GM12878 (cell line): ENCODE measurements at regions not wholly inside any gene's neighbourhood (a gene's known extent, or its start where the extent isn't known, plus 50 kb on each side); places are given as distances from the start of the nearest gene placed in this dataset.

Experiments
- ATAC-seq: fragments of 200-7000 bp; cut with Tn5 transposase; 3 replicates; pipeline ENCODE4 v1.9.1; 2020; ENCODE audit warnings: mild to moderate bottlenecking, moderate library complexity
- BruUV-seq: library from RNA; stranded (reverse); fragments of 400-500 nt; replicated peaks from 2 replicates; lab custom pipeline; 2021; lab: Mats Ljungman, UMichigan
- CTCF ChIA-PET: fragments of 300-600 bp; sonication (Branson Sonifier 250); formaldehyde crosslinking; extraction: SDS; loops from one replicate; lab custom pipeline; 2021; ENCODE audit warnings: inconsistent platforms; lab: Yijun Ruan, JAX
- POLR2A ChIA-PET: fragments of 350-600 bp; formaldehyde crosslinking; extraction: SDS; loops from one replicate; lab custom pipeline; 2021; ENCODE audit warnings: inconsistent platforms; lab: Charles Lee
- RAD21 ChIA-PET: fragments of 300-600 bp; sonication (Branson Sonifier 250); formaldehyde crosslinking; loops from one replicate; lab custom pipeline; 2023; ENCODE audit warnings: antibody characterized with exemption; ENCODE audit not compliant: unreplicated experiment; lab: Charles Lee
- SMC1A ChIA-PET: fragments of 300-600 bp; sonication (Branson Sonifier 250); formaldehyde crosslinking; loops from one replicate; lab custom pipeline; 2023; ENCODE audit not compliant: unreplicated experiment, uncharacterized antibody; lab: Charles Lee
- DNase-seq: peaks from one replicate; pipeline ENCODE4 v3.0.0-alpha.2; 2011; ENCODE audit warnings: low read depth, low spot score
- FAIRE-seq: peaks from 3 replicates; lab custom pipeline; 2011; peaks lifted over from hg19 to GRCh38; lab: Jason Lieb, UNC
- H2AFZ ChIP-seq: 2 replicates; pipeline ENCODE4 v1.6.0; 2011; ENCODE audit warnings: low read depth, low read length, control low read depth; ENCODE audit not compliant: control insufficient read depth
- H3K27ac ChIP-seq: 2 replicates; pipeline ENCODE4 v1.5.1; 2011; ENCODE audit warnings: control low read depth; ENCODE audit not compliant: control insufficient read depth, insufficient read depth
- H3K27me3 ChIP-seq, 2 experiments: replicated peaks in 1 of 2; 2 replicates each; pipeline versions ENCODE4 v1.6.0 to v1.6.1; 2011; ENCODE audit warnings: low read length in 1 of 2; ENCODE audit not compliant: control insufficient read depth in 2 of 2, insufficient read depth in 2 of 2
- H3K36me3 ChIP-seq, 2 experiments: 2 replicates each; pipeline ENCODE4 v1.5.1; 2011; ENCODE audit warnings: low read length in 1 of 2; ENCODE audit not compliant: control insufficient read depth in 2 of 2, insufficient read depth in 2 of 2
- H3K4me1 ChIP-seq: 2 replicates; pipeline ENCODE4 v1.6.1; 2011; ENCODE audit warnings: mild to moderate bottlenecking, low read length, moderate library complexity, mixed read lengths; ENCODE audit not compliant: control insufficient read depth, insufficient read depth
- H3K4me2 ChIP-seq: 2 replicates; pipeline ENCODE4 v1.6.0; 2011; ENCODE audit warnings: control low read depth; ENCODE audit not compliant: control insufficient read depth, insufficient read depth
- H3K4me3 ChIP-seq: fragments of 200-600 bp; sonication (generic); 2 replicates; pipeline ENCODE4 v1.5.1; 2016
- H3K79me2 ChIP-seq: 2 replicates; pipeline ENCODE4 v1.6.0; 2011; ENCODE audit warnings: low read length; ENCODE audit not compliant: control insufficient read depth, insufficient read depth
- H3K9ac ChIP-seq: 2 replicates; pipeline ENCODE4 v1.8.0; 2011; ENCODE audit warnings: low read length, control low read depth, mixed read lengths; ENCODE audit not compliant: control insufficient read depth, insufficient read depth
- H3K9me3 ChIP-seq: replicated peaks from 3 replicates; pipeline ENCODE4 v1.5.1; 2011; ENCODE audit warnings: mild to moderate bottlenecking, low read length; ENCODE audit not compliant: control insufficient read depth, insufficient read depth
- H4K20me1 ChIP-seq: 2 replicates; pipeline ENCODE4 v1.6.0; 2011; ENCODE audit not compliant: control insufficient read depth, insufficient read depth
- BHLHE40 ChIP-seq, 2 experiments: fragments of 450-650 bp in 1 of 2; IDR thresholded peaks; 2 replicates each; pipeline ENCODE4 v1.6.1; 2011 to 2017; ENCODE audit warnings: low read depth in 2 of 2, borderline replicate concordance in 1 of 2, improper control_type of control experiment in 1 of 2, low read length in 1 of 2, mild to moderate bottlenecking in 1 of 2
- CBFB ChIP-seq: IDR thresholded peaks from 2 replicates; pipeline ENCODE4 v1.6.1; 2016; ENCODE audit warnings: antibody characterized with exemption, low read depth
- PAX5 ChIP-seq: IDR thresholded peaks from 2 replicates; pipeline ENCODE4 v1.6.1; 2011; ENCODE audit warnings: low read depth, low read length, borderline replicate concordance
- SP1 ChIP-seq: IDR thresholded peaks from one replicate; pipeline ENCODE4 v1.6.1; 2011; ENCODE audit warnings: low read depth, low read length
- WGBS: methylation state at CpG from one replicate; pipeline ENCODE4 v1.1.6; 2016; ENCODE audit warnings: low lambda C conversion rate; ENCODE audit not compliant: insufficient replicate concordance, insufficient coverage; ENCODE audit errors: missing lambda C conversion rate; 5-methylcytosine and 5-hydroxymethylcytosine counted together
- in situ Hi-C: fragments of 300-500 bp; cut with MboI; formaldehyde crosslinking; loops from 9 replicates; pipeline ENCODE4 v1.14.3; 2018; ENCODE audit warnings: mixed read lengths
- intact Hi-C: fragments of 100-400 bp; cut with micrococcal nuclease; formaldehyde crosslinking; loops from one replicate; pipeline ENCODE4 v1.14.2; 2022; ENCODE audit not compliant: unreplicated experiment
- TF ChIP-seq, protein P1 (sequence below): fragments of 450-650 bp; formaldehyde crosslinking; IDR thresholded peaks from 2 replicates; pipeline ENCODE4 v1.5.0; 2022; ENCODE audit warnings: mild to moderate bottlenecking, missing genetic modification characterization
- TF ChIP-seq, protein P2 (sequence below): fragments of 450-650 bp; IDR thresholded peaks from 2 replicates; pipeline ENCODE4 v1.6.1; 2018; ENCODE audit warnings: mild to moderate bottlenecking, low read depth, moderate library complexity; ENCODE audit not compliant: partially characterized antibody
- TF ChIP-seq, protein P3 (sequence below): fragments of 450-650 bp; IDR thresholded peaks from 2 replicates; pipeline ENCODE4 v1.6.1; 2018; ENCODE audit warnings: borderline replicate concordance, mild to moderate bottlenecking; ENCODE audit not compliant: partially characterized antibody
- TF ChIP-seq, protein P4 (sequence below): fragments of 450-650 bp; formaldehyde crosslinking; IDR thresholded peaks from 2 replicates; pipeline ENCODE4 v1.4.0; 2020; ENCODE audit warnings: mild to moderate bottlenecking, moderate library complexity
- TF ChIP-seq, protein P5 (sequence below): IDR thresholded peaks from 2 replicates; pipeline ENCODE4 v1.6.1; 2011; ENCODE audit warnings: mild to moderate bottlenecking, low read depth, low read length, moderate library complexity; ENCODE audit not compliant: insufficient replicate concordance

DNA sequence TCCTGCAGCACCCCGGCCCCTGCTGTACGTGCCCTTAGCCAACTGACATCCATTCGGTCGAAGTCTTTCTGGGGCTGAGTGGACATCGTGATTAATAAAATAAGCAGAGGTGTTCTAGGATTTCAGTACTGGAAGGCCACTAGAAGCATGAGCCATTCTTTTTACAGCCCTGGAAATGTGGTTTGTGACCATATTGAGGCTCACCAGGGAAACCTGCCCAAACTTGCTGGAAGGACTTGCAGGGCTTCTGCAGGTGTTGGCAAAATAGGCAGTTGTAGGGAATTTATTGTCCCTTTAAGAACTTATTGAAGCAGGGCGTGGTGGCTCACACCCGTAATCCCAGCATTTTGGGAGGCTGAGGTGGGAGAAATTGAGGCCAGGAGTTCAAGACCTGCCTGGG lies 80.8 kb downstream of the DOP1B start:
- RAD21 ChIA-PET = interaction anchor here (2.4 kb wide), 1 partner anchor 18 kb away, joined by 10 read pairs; no protein-coding TSS in a partner anchor
- Histone ChIP-seq H3K9ac (no peak overlapping the region), H3K27ac (no peak overlapping the region), H3K9me3 (no peaks in the 10 kb centered on the region), H2AFZ (no peak overlapping the region), H3K27me3 (no peaks in the 10 kb centered on the region), H4K20me1 (no peaks in the 10 kb centered on the region), H3K4me3 (no peak overlapping the region), H3K4me1 (peaks cover 6% of the 10 kb centered on the region), H3K4me2 (no peak overlapping the region), H3K36me3 (no peaks in the 10 kb centered on the region; a peak in 1 of 4 replicates), H3K79me2 (no peaks in the 10 kb centered on the region)
- SMC1A ChIA-PET = no interaction called here
- POLR2A ChIA-PET = no interaction called here
- no TSS peak for BruUV-seq
- WGBS = 88% methylated on average over 7 of the region's 7 CpGs
- CTCF ChIA-PET = no interaction called here
- intact Hi-C loops (loop anchor here (5.0 kb wide), 1 partner anchor 85 kb away; the partner anchor contains the start of gene MORC3), in situ Hi-C loops (no loop called here)
- TF ChIP-seq, protein P1, sequence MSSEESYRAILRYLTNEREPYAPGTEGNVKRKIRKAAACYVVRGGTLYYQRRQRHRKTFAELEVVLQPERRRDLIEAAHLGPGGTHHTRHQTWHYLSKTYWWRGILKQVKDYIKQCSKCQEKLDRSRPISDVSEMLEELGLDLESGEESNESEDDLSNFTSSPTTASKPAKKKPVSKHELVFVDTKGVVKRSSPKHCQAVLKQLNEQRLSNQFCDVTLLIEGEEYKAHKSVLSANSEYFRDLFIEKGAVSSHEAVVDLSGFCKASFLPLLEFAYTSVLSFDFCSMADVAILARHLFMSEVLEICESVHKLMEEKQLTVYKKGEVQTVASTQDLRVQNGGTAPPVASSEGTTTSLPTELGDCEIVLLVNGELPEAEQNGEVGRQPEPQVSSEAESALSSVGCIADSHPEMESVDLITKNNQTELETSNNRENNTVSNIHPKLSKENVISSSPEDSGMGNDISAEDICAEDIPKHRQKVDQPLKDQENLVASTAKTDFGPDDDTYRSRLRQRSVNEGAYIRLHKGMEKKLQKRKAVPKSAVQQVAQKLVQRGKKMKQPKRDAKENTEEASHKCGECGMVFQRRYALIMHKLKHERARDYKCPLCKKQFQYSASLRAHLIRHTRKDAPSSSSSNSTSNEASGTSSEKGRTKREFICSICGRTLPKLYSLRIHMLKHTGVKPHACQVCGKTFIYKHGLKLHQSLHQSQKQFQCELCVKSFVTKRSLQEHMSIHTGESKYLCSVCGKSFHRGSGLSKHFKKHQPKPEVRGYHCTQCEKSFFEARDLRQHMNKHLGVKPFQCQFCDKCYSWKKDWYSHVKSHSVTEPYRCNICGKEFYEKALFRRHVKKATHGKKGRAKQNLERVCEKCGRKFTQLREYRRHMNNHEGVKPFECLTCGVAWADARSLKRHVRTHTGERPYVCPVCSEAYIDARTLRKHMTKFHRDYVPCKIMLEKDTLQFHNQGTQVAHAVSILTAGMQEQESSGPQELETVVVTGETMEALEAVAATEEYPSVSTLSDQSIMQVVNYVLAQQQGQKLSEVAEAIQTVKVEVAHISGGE (CRISPR knock-in tag) = no peak
- TF ChIP-seq, protein P2, sequence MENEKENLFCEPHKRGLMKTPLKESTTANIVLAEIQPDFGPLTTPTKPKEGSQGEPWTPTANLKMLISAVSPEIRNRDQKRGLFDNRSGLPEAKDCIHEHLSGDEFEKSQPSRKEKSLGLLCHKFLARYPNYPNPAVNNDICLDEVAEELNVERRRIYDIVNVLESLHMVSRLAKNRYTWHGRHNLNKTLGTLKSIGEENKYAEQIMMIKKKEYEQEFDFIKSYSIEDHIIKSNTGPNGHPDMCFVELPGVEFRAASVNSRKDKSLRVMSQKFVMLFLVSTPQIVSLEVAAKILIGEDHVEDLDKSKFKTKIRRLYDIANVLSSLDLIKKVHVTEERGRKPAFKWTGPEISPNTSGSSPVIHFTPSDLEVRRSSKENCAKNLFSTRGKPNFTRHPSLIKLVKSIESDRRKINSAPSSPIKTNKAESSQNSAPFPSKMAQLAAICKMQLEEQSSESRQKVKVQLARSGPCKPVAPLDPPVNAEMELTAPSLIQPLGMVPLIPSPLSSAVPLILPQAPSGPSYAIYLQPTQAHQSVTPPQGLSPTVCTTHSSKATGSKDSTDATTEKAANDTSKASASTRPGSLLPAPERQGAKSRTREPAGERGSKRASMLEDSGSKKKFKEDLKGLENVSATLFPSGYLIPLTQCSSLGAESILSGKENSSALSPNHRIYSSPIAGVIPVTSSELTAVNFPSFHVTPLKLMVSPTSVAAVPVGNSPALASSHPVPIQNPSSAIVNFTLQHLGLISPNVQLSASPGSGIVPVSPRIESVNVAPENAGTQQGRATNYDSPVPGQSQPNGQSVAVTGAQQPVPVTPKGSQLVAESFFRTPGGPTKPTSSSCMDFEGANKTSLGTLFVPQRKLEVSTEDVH = no peak
- TF ChIP-seq, protein P3, sequence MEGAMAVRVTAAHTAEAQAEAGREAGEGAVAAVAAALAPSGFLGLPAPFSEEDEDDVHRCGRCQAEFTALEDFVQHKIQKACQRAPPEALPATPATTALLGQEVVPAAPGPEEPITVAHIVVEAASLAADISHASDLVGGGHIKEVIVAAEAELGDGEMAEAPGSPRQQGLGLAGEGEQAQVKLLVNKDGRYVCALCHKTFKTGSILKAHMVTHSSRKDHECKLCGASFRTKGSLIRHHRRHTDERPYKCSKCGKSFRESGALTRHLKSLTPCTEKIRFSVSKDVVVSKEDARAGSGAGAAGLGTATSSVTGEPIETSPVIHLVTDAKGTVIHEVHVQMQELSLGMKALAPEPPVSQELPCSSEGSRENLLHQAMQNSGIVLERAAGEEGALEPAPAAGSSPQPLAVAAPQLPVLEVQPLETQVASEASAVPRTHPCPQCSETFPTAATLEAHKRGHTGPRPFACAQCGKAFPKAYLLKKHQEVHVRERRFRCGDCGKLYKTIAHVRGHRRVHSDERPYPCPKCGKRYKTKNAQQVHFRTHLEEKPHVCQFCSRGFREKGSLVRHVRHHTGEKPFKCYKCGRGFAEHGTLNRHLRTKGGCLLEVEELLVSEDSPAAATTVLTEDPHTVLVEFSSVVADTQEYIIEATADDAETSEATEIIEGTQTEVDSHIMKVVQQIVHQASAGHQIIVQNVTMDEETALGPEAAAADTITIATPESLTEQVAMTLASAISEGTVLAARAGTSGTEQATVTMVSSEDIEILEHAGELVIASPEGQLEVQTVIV = no peak
- TF ChIP-seq, protein P4, sequence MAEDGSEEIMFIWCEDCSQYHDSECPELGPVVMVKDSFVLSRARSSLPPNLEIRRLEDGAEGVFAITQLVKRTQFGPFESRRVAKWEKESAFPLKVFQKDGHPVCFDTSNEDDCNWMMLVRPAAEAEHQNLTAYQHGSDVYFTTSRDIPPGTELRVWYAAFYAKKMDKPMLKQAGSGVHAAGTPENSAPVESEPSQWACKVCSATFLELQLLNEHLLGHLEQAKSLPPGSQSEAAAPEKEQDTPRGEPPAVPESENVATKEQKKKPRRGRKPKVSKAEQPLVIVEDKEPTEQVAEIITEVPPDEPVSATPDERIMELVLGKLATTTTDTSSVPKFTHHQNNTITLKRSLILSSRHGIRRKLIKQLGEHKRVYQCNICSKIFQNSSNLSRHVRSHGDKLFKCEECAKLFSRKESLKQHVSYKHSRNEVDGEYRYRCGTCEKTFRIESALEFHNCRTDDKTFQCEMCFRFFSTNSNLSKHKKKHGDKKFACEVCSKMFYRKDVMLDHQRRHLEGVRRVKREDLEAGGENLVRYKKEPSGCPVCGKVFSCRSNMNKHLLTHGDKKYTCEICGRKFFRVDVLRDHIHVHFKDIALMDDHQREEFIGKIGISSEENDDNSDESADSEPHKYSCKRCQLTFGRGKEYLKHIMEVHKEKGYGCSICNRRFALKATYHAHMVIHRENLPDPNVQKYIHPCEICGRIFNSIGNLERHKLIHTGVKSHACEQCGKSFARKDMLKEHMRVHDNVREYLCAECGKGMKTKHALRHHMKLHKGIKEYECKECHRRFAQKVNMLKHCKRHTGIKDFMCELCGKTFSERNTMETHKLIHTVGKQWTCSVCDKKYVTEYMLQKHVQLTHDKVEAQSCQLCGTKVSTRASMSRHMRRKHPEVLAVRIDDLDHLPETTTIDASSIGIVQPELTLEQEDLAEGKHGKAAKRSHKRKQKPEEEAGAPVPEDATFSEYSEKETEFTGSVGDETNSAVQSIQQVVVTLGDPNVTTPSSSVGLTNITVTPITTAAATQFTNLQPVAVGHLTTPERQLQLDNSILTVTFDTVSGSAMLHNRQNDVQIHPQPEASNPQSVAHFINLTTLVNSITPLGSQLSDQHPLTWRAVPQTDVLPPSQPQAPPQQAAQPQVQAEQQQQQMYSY (CRISPR knock-in tag) = no peak
- no peak for TF ChIP-seq PAX5
- TF ChIP-seq SP1 = no peak
- TF ChIP-seq, protein P5, sequence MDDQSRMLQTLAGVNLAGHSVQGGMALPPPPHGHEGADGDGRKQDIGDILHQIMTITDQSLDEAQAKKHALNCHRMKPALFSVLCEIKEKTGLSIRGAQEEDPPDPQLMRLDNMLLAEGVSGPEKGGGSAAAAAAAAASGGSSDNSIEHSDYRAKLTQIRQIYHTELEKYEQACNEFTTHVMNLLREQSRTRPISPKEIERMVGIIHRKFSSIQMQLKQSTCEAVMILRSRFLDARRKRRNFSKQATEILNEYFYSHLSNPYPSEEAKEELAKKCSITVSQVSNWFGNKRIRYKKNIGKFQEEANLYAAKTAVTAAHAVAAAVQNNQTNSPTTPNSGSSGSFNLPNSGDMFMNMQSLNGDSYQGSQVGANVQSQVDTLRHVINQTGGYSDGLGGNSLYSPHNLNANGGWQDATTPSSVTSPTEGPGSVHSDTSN = no peak
- TF ChIP-seq BHLHE40 (IDR thresholded peaks at IDR 0.05; ENCODE audit: borderline replicate concordance in 1 of 2, low read depth in 2 of 2, low read length in 1 of 2) = no peak
- no peak for TF ChIP-seq CBFB
- ATAC-seq (no peak), DNase-seq (no peak), FAIRE-seq (no peak)
